ENCODE measurements at regions not wholly inside any gene's neighbourhood (a gene's known extent, or its start where the extent isn't known, plus 50 kb on each side); places are given as distances from the start of the nearest gene placed in this dataset.

GRCh38 chr5:135697251-135697958 is 118.6 kb upstream of the CXCL14 start:
- Histone ChIP-seq H3K9ac (ENCODE audit: low read depth in 2 of 2, low read length in 2 of 2) (no peak overlapping the region), H3K4me3 (no peak overlapping the region), H3K27me3 (no peaks in the 10 kb centered on the region), H3K4me1 (no peaks in the 10 kb centered on the region), H3K27ac (no peak overlapping the region), H3K36me3 (no peaks in the 10 kb centered on the region), H3K9me3 (no peaks in the 10 kb centered on the region)
- intact Hi-C loops (cut with DNase I): no loop called here
- TF ChIP-seq CTCF (IDR thresholded peaks at IDR 0.05): no peak
- DNase-seq: no peak

- H3K9ac ChIP-seq (ENCODE audit: low read depth in 2 of 2, low read length in 2 of 2): no peak overlapping the region
- intact Hi-C loops (cut with DNase I): no loop called here
- no peaks in the 10 kb centered on the region for H3K36me3 ChIP-seq
- no peak overlapping the region for H3K27ac ChIP-seq
- H3K4me3 ChIP-seq: no peak overlapping the region
- H3K27me3 ChIP-seq: no peaks in the 10 kb centered on the region
- TF ChIP-seq CTCF (IDR thresholded peaks at IDR 0.05): no peak
- no peaks in the 10 kb centered on the region for H3K4me1 ChIP-seq
- DNase-seq: no peak
- H3K9me3 ChIP-seq: no peaks in the 10 kb centered on the region
Measured at GRCh38 chr5:135696317-135696716, 117.5 kb upstream of the CXCL14 start.

- TF ChIP-seq CTCF (IDR thresholded peaks at IDR 0.05): no peak
- intact Hi-C loops (cut with DNase I): no loop called here
Measured at GRCh38 chr5:135695656-135696313, 117.0 kb upstream of the CXCL14 start.

GRCh38 chr5:135694906-135695305 is 116.1 kb upstream of the CXCL14 start:
- Histone ChIP-seq H3K27me3 (no peaks in the 10 kb centered on the region), H3K4me3 (no peak overlapping the region), H3K9me3 (no peaks in the 10 kb centered on the region), H3K36me3 (no peaks in the 10 kb centered on the region), H3K4me1 (no peaks in the 10 kb centered on the region), H3K9ac (ENCODE audit: low read depth in 2 of 2, low read length in 2 of 2) (no peak overlapping the region), H3K27ac (no peak overlapping the region)
- DNase-seq: no peak
- TF ChIP-seq CTCF (IDR thresholded peaks at IDR 0.05): no peak
- intact Hi-C loops (cut with DNase I): no loop called here

More at GRCh38 chr5:135695656-135696313, 117.0 kb upstream of the CXCL14 start:
- no peaks in the 10 kb centered on the region for H3K36me3 ChIP-seq
- no peak overlapping the region for H3K27ac ChIP-seq
- H3K27me3 ChIP-seq: no peaks in the 10 kb centered on the region
- no peak overlapping the region for H3K9ac ChIP-seq (ENCODE audit: low read depth in 2 of 2, low read length in 2 of 2)
- no peak for DNase-seq
- H3K9me3 ChIP-seq: no peaks in the 10 kb centered on the region
- no peak overlapping the region for H3K4me3 ChIP-seq
- no peaks in the 10 kb centered on the region for H3K4me1 ChIP-seq

GRCh38 chr5:135694012-135694411 is 115.2 kb upstream of the CXCL14 start:
- no peak for DNase-seq
- TF ChIP-seq CTCF (IDR thresholded peaks at IDR 0.05): no peak
- no peak overlapping the region for H3K9ac ChIP-seq (ENCODE audit: low read depth in 2 of 2, low read length in 2 of 2)

More at GRCh38 chr5:135694012-135694411, 115.2 kb upstream of the CXCL14 start:
- Histone ChIP-seq H3K9me3 (no peaks in the 10 kb centered on the region), H3K4me1 (no peaks in the 10 kb centered on the region), H3K4me3 (no peak overlapping the region), H3K27ac (no peak overlapping the region), H3K27me3 (no peaks in the 10 kb centered on the region), H3K36me3 (no peaks in the 10 kb centered on the region)
- intact Hi-C loops (cut with DNase I): no loop called here

Measured in colonic mucosa (tissue), 4 donors.